ENCODE measurements at regions not wholly inside any gene's neighbourhood (a gene's known extent, or its start where the extent isn't known, plus 50 kb on each side); places are given as distances from the start of the nearest gene placed in this dataset.

- DNase-seq (ENCODE audit: low read depth), result no peak
These were observed 739.6 kb upstream of the TBX3 start for GRCh38 chr12:115423546-115423987.

- no peak for DNase-seq (ENCODE audit: low read depth)
These were observed 739.0 kb upstream of the TBX3 start for GRCh38 chr12:115422845-115423545.

- DNase-seq (ENCODE audit: low read depth), result no peak
These were observed 738.1 kb upstream of the TBX3 start for GRCh38 chr12:115421796-115422709.

- no peak for DNase-seq (ENCODE audit: low read depth)
These were observed 737.4 kb upstream of the TBX3 start for GRCh38 chr12:115421350-115421749.

- DNase-seq (ENCODE audit: low read depth), result no peak
These were observed 735.2 kb upstream of the TBX3 start for GRCh38 chr12:115419145-115419646.

GRCh38 chr12:115417610-115418009, 733.6 kb upstream of the TBX3 start:
- DNase-seq (ENCODE audit: low read depth), result no peak

GRCh38 chr12:115416869-115417268, 732.9 kb upstream of the TBX3 start:
- no peak for DNase-seq (ENCODE audit: low read depth)

GRCh38 chr12:115413626-115414025, 729.7 kb upstream of the TBX3 start:
- DNase-seq (ENCODE audit: low read depth), result no peak

- DNase-seq (ENCODE audit: low read depth), result no peak
These were observed 728.9 kb upstream of the TBX3 start for GRCh38 chr12:115412831-115413230.

- no peak for DNase-seq (ENCODE audit: low read depth)
These were observed 727.1 kb upstream of the TBX3 start for GRCh38 chr12:115411121-115411520.

GRCh38 chr12:115408642-115409041, 724.7 kb upstream of the TBX3 start:
- no peak for DNase-seq (ENCODE audit: low read depth)

- DNase-seq (ENCODE audit: low read depth), result no peak
These were observed 723.7 kb upstream of the TBX3 start for GRCh38 chr12:115407723-115408122.

- no peak for DNase-seq (ENCODE audit: low read depth)
These were observed 723.1 kb upstream of the TBX3 start for GRCh38 chr12:115407036-115407435.

- no peak for DNase-seq (ENCODE audit: low read depth)
These were observed 721.5 kb upstream of the TBX3 start for GRCh38 chr12:115405471-115405860.

- peak; percentile 97 for DNase-seq (ENCODE audit: low read depth)
These were observed 720.9 kb upstream of the TBX3 start for GRCh38 chr12:115404761-115405470.

- no peak for DNase-seq (ENCODE audit: low read depth)
These were observed 719.7 kb upstream of the TBX3 start for GRCh38 chr12:115403689-115404088.

- no peak for DNase-seq (ENCODE audit: low read depth)
These were observed 719.3 kb upstream of the TBX3 start for GRCh38 chr12:115403253-115403652.

GRCh38 chr12:115402443-115403180, 718.6 kb upstream of the TBX3 start:
- DNase-seq (ENCODE audit: low read depth), result no peak

GRCh38 chr12:115401761-115402160, 717.8 kb upstream of the TBX3 start:
- no peak for DNase-seq (ENCODE audit: low read depth)

GRCh38 chr12:115400011-115400410, 716.0 kb upstream of the TBX3 start:
- DNase-seq (ENCODE audit: low read depth), result no peak

- no peak for DNase-seq (ENCODE audit: low read depth)
These were observed 714.4 kb upstream of the TBX3 start for GRCh38 chr12:115398311-115398781.

GRCh38 chr12:115396567-115396966, 712.6 kb upstream of the TBX3 start:
- no peak for DNase-seq (ENCODE audit: low read depth)
